HG03060 (cell line): ENCODE measurements at regions not wholly inside any gene's neighbourhood (a gene's known extent, or its start where the extent isn't known, plus 50 kb on each side); places are given as distances from the start of the nearest gene placed in this dataset.

ENCODE experiments used
- ATAC-seq: cut with Tn5 transposase; IDR thresholded peaks from one replicate; pipeline ENCODE4 v1.9.1; 2021; ENCODE audit warnings: low read depth, moderate number of reproducible peaks; ENCODE audit not compliant: unreplicated experiment

- no peak for ATAC-seq
Measured at GRCh38 chr5:18299166-18299565, 664.9 kb downstream of the TAF11L14 start.

GRCh38 chr5:18305288-18305924 is 671.1 kb downstream of the TAF11L14 start:
- ATAC-seq, result peak; percentile 49

- ATAC-seq, result no peak
Measured at GRCh38 chr5:18311266-18311665, 677.0 kb downstream of the TAF11L14 start.

GRCh38 chr5:18312016-18312415 is 677.8 kb downstream of the TAF11L14 start:
- ATAC-seq, result no peak

GRCh38 chr5:18314192-18314778 is 680.0 kb downstream of the TAF11L14 start:
- ATAC-seq, result no peak

- no peak for ATAC-seq
Measured at GRCh38 chr5:18321262-18321942, 687.1 kb downstream of the TAF11L14 start.

GRCh38 chr5:18323891-18324290 is 689.6 kb downstream of the TAF11L14 start:
- ATAC-seq, result no peak

GRCh38 chr5:18325431-18325830 is 691.2 kb downstream of the TAF11L14 start:
- no peak for ATAC-seq

GRCh38 chr5:18329328-18329727 is 695.1 kb downstream of the TAF11L14 start:
- ATAC-seq, result no peak

- no peak for ATAC-seq
Measured at GRCh38 chr5:18333841-18334240, 699.6 kb downstream of the TAF11L14 start.

- no peak for ATAC-seq
Measured at GRCh38 chr5:18334949-18335348, 700.7 kb downstream of the TAF11L14 start.

GRCh38 chr5:18354828-18355227 is 720.6 kb downstream of the TAF11L14 start:
- ATAC-seq, result no peak

GRCh38 chr5:18357486-18357885 is 723.2 kb downstream of the TAF11L14 start:
- ATAC-seq, result no peak

GRCh38 chr5:18366234-18366633 is 732.0 kb downstream of the TAF11L14 start:
- no peak for ATAC-seq

- ATAC-seq, result no peak
Measured at GRCh38 chr5:18370531-18370930, 736.3 kb downstream of the TAF11L14 start.

- no peak for ATAC-seq
Measured at GRCh38 chr5:18375641-18376040, 741.4 kb downstream of the TAF11L14 start.

GRCh38 chr5:18378066-18378465 is 743.8 kb downstream of the TAF11L14 start:
- ATAC-seq, result no peak

GRCh38 chr5:18379189-18379588 is 744.9 kb downstream of the TAF11L14 start:
- no peak for ATAC-seq

- ATAC-seq, result no peak
Measured at GRCh38 chr5:18380729-18381362, 746.6 kb downstream of the TAF11L14 start.

GRCh38 chr5:18393565-18394442 is 759.5 kb downstream of the TAF11L14 start:
- no peak for ATAC-seq

GRCh38 chr5:18394443-18394804 is 760.2 kb downstream of the TAF11L14 start:
- no peak for ATAC-seq
